Astrocyte (in vitro differentiated cells and primary cell): ENCODE measurements at regions not wholly inside any gene's neighbourhood (a gene's known extent, or its start where the extent isn't known, plus 50 kb on each side); places are given as distances from the start of the nearest gene placed in this dataset.

ENCODE experiments used
- DNase-seq: peaks from one replicate; pipeline ENCODE4 v3.0.0-alpha.2; 2010; ENCODE audit warnings: low read depth
- FAIRE-seq: peaks from 2 replicates; lab custom pipeline; 2011; peaks lifted over from hg19 to GRCh38; lab: Jason Lieb, UNC
- H2AFZ ChIP-seq: 2 replicates; pipeline ENCODE4 v1.6.0; 2012; ENCODE audit warnings: low read depth, low read length, inconsistent platforms
- H3K27ac ChIP-seq: 2 replicates; pipeline ENCODE4 v1.5.1; 2011; ENCODE audit warnings: low read depth, low read length, inconsistent platforms
- H3K27me3 ChIP-seq: 2 replicates; pipeline ENCODE4 v1.6.0; 2011; ENCODE audit warnings: low read length, inconsistent platforms; ENCODE audit not compliant: insufficient read depth
- H3K36me3 ChIP-seq: 2 replicates; pipeline ENCODE4 v1.5.1; 2011; ENCODE audit warnings: low read length, inconsistent platforms; ENCODE audit not compliant: insufficient read depth
- H3K4me1 ChIP-seq: 2 replicates; pipeline ENCODE4 v1.5.1; 2011; ENCODE audit warnings: low read length, inconsistent platforms; ENCODE audit not compliant: insufficient read depth
- H3K4me2 ChIP-seq: 2 replicates; pipeline ENCODE4 v1.6.0; 2012; ENCODE audit warnings: low read length, inconsistent platforms
- H3K4me3 ChIP-seq: 2 replicates; pipeline ENCODE4 v1.5.1; 2011; ENCODE audit warnings: low read depth, mild to moderate bottlenecking, low read length, inconsistent platforms; ENCODE audit not compliant: insufficient read depth
- H3K79me2 ChIP-seq: 2 replicates; pipeline ENCODE4 v1.6.0; 2012; ENCODE audit warnings: mild to moderate bottlenecking, low read length, inconsistent platforms; ENCODE audit not compliant: insufficient read depth
- H3K9ac ChIP-seq: 2 replicates; pipeline ENCODE4 v1.6.0; 2012; ENCODE audit warnings: mild to moderate bottlenecking, low read length, inconsistent platforms
- H3K9me3 ChIP-seq: 2 replicates; pipeline ENCODE4 v1.5.1; 2012; ENCODE audit warnings: low read depth, mild to moderate bottlenecking, low read length, inconsistent platforms; ENCODE audit not compliant: insufficient read depth
- H4K20me1 ChIP-seq: 2 replicates; pipeline ENCODE4 v1.6.0; 2012; ENCODE audit warnings: low read length, inconsistent platforms; ENCODE audit not compliant: insufficient read depth
- H3K27ac Mint-ChIP-seq: one replicate; pipeline ENCODE4 v1.8.0; 2021; ENCODE audit warnings: mild to moderate bottlenecking, mixed read lengths; ENCODE audit not compliant: unreplicated experiment
- H3K27me3 Mint-ChIP-seq: one replicate; pipeline ENCODE4 v1.8.0; 2021; ENCODE audit warnings: low read depth, mixed read lengths; ENCODE audit not compliant: unreplicated experiment
- H3K36me3 Mint-ChIP-seq: one replicate; pipeline ENCODE4 v1.8.0; 2021; ENCODE audit warnings: low read depth, mixed read lengths; ENCODE audit not compliant: unreplicated experiment
- H3K4me1 Mint-ChIP-seq: one replicate; pipeline ENCODE4 v1.8.0; 2021; ENCODE audit warnings: low read depth, mixed read lengths; ENCODE audit not compliant: unreplicated experiment
- H3K4me3 Mint-ChIP-seq: one replicate; pipeline ENCODE4 v1.8.0; 2021; ENCODE audit warnings: mild to moderate bottlenecking, moderate library complexity, mixed read lengths; ENCODE audit not compliant: unreplicated experiment
- H3K9me3 Mint-ChIP-seq: one replicate; pipeline ENCODE4 v1.8.0; 2021; ENCODE audit warnings: mild to moderate bottlenecking, mixed read lengths; ENCODE audit not compliant: unreplicated experiment
- EZH2 ChIP-seq: IDR thresholded peaks from 2 replicates; pipeline ENCODE4 v1.6.1; 2012; ENCODE audit warnings: mild to moderate bottlenecking, low read length, inconsistent platforms; ENCODE audit not compliant: insufficient read depth
- TF ChIP-seq, protein P1 (sequence below): IDR thresholded peaks from 2 replicates; pipeline ENCODE4 v1.5.1; 2011; ENCODE audit warnings: low read depth, mild to moderate bottlenecking, inconsistent platforms, low read length, moderate library complexity; ENCODE audit not compliant: insufficient read depth

DNA sequence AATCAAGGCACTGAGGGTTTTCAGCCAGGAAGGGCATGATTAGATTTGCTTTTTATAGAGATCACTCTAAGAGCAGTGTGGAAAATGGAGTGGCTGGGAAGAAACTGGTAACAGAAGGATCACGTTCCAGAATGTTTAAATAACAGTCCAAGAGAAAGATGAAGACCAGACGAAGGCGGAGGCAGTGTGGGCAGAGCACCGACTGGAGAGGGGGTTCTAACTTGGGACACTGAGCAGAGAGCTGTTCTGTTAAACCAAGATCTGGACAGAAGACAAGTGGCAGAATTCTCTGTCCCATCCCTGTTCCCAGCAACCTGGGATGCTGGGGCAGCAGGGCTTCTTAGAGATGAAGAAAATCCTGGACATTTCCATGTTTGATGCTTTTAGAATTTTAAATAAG, 249.1 kb upstream of the NR4A3 start:
- H3K79me2 ChIP-seq = no peaks in the 10 kb centered on the region
- no peak overlapping the region for H3K4me2 ChIP-seq
- peaks cover 2% of the 10 kb centered on the region for H3K36me3 Mint-ChIP-seq
- peaks cover 3% of the 10 kb centered on the region for H3K9me3 Mint-ChIP-seq
- H3K9ac ChIP-seq = no peak overlapping the region
- no peaks in the 10 kb centered on the region for H3K4me1 Mint-ChIP-seq
- no peak overlapping the region for H3K27ac ChIP-seq
- FAIRE-seq (no peak), DNase-seq (no peak)
- no peak overlapping the region for H3K4me3 ChIP-seq
- no peaks in the 10 kb centered on the region for H3K27me3 ChIP-seq
- no peak overlapping the region for H3K27ac Mint-ChIP-seq
- no peak overlapping the region for H2AFZ ChIP-seq
- H4K20me1 ChIP-seq = no peaks in the 10 kb centered on the region
- H3K27me3 Mint-ChIP-seq = peaks cover 29% of the 10 kb centered on the region
- TF ChIP-seq, protein P1, sequence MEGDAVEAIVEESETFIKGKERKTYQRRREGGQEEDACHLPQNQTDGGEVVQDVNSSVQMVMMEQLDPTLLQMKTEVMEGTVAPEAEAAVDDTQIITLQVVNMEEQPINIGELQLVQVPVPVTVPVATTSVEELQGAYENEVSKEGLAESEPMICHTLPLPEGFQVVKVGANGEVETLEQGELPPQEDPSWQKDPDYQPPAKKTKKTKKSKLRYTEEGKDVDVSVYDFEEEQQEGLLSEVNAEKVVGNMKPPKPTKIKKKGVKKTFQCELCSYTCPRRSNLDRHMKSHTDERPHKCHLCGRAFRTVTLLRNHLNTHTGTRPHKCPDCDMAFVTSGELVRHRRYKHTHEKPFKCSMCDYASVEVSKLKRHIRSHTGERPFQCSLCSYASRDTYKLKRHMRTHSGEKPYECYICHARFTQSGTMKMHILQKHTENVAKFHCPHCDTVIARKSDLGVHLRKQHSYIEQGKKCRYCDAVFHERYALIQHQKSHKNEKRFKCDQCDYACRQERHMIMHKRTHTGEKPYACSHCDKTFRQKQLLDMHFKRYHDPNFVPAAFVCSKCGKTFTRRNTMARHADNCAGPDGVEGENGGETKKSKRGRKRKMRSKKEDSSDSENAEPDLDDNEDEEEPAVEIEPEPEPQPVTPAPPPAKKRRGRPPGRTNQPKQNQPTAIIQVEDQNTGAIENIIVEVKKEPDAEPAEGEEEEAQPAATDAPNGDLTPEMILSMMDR = no peak
- no peak for TF ChIP-seq EZH2
- no peak overlapping the region for H3K4me3 Mint-ChIP-seq
- no peaks in the 10 kb centered on the region for H3K4me1 ChIP-seq
- H3K9me3 ChIP-seq = no peaks in the 10 kb centered on the region
- no peaks in the 10 kb centered on the region for H3K36me3 ChIP-seq

DNA sequence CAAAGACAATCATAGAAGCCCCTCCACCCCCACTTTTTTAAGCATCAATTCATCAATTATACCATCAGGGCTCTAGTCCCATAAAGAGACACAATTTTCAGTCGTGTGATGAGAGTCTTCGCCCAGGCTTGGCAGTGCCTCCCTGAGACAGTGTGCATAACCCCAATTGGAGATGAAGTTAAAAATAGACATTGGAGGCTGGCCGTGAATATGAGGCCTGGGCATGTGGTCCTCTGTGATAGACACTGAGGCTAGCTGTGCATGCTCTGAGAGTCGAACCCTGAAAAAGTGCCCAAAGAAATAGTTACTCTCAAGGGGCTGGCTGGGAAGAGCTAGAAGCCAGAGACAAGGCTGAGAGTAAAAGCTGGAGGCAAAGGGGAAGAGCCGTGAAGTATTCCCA, 248.6 kb upstream of the NR4A3 start:
- peaks cover 29% of the 10 kb centered on the region for H3K27me3 Mint-ChIP-seq

GRCh38 chr9:99573886-99574285, 247.8 kb upstream of the NR4A3 start:
- Histone ChIP-seq H2AFZ (no peak overlapping the region), H3K79me2 (no peaks in the 10 kb centered on the region), H3K4me2 (no peak overlapping the region), H3K9ac (no peak overlapping the region), H3K4me3 (no peak overlapping the region), H3K27me3 (no peaks in the 10 kb centered on the region), H4K20me1 (no peaks in the 10 kb centered on the region), H3K36me3 (no peaks in the 10 kb centered on the region), H3K9me3 (no peaks in the 10 kb centered on the region), H3K4me1 (no peaks in the 10 kb centered on the region), H3K27ac (no peak overlapping the region)
- FAIRE-seq (no peak), DNase-seq (no peak)
- Mint-ChIP-seq H3K36me3 (peaks cover 2% of the 10 kb centered on the region), H3K4me3 (no peak overlapping the region), H3K27me3 (peaks cover 23% of the 10 kb centered on the region), H3K9me3 (peaks cover 3% of the 10 kb centered on the region), H3K27ac (no peak overlapping the region), H3K4me1 (no peaks in the 10 kb centered on the region)
- TF ChIP-seq, protein P1 = no peak
- no peak for TF ChIP-seq EZH2

More for the DNA sequence above, 248.6 kb upstream of the NR4A3 start:
- no peak overlapping the region for H3K27ac Mint-ChIP-seq
- H3K79me2 ChIP-seq = no peaks in the 10 kb centered on the region
- FAIRE-seq (no peak), DNase-seq (no peak)
- H3K4me2 ChIP-seq = no peak overlapping the region
- no peak overlapping the region for H3K4me3 Mint-ChIP-seq
- H3K4me1 Mint-ChIP-seq = no peaks in the 10 kb centered on the region
- no peak for TF ChIP-seq EZH2
- TF ChIP-seq, protein P1 = no peak
- H3K4me3 ChIP-seq = no peak overlapping the region
- no peaks in the 10 kb centered on the region for H3K36me3 ChIP-seq
- H2AFZ ChIP-seq = no peak overlapping the region
- no peaks in the 10 kb centered on the region for H4K20me1 ChIP-seq
- H3K4me1 ChIP-seq = no peaks in the 10 kb centered on the region
- H3K9ac ChIP-seq = no peak overlapping the region
- no peaks in the 10 kb centered on the region for H3K27me3 ChIP-seq
- no peak overlapping the region for H3K27ac ChIP-seq
- peaks cover 3% of the 10 kb centered on the region for H3K9me3 Mint-ChIP-seq
- peaks cover 2% of the 10 kb centered on the region for H3K36me3 Mint-ChIP-seq
- no peaks in the 10 kb centered on the region for H3K9me3 ChIP-seq
